ENCODE measurements at regions not wholly inside any gene's neighbourhood (a gene's known extent, or its start where the extent isn't known, plus 50 kb on each side); places are given as distances from the start of the nearest gene placed in this dataset.

- H3K9me3 ChIP-seq (ENCODE audit: low read length) = peaks cover 2% of the 10 kb centered on the region
- no peaks in the 10 kb centered on the region for H3K27me3 ChIP-seq (ENCODE audit: insufficient read depth, low read length)
- H3K36me3 ChIP-seq (ENCODE audit: insufficient read depth, low read length) = no peaks in the 10 kb centered on the region
- H3K4me1 ChIP-seq (ENCODE audit: insufficient read depth, low read length) = peaks cover 16% of the 10 kb centered on the region
- H3K4me3 ChIP-seq (ENCODE audit: low read length) = no peak overlapping the region
- no peak overlapping the region for H2AFZ ChIP-seq (ENCODE audit: low read depth, low read length)
Observed at GRCh38 chr3:193894121-193894863, 241.7 kb upstream of the HES1 start.

GRCh38 chr3:193895409-193895808 is 240.5 kb upstream of the HES1 start:
- no peak overlapping the region for H2AFZ ChIP-seq (ENCODE audit: low read depth, low read length)
- H3K4me3 ChIP-seq (ENCODE audit: low read length) = no peak overlapping the region
- no peaks in the 10 kb centered on the region for H3K27me3 ChIP-seq (ENCODE audit: insufficient read depth, low read length)
- peaks cover 16% of the 10 kb centered on the region for H3K4me1 ChIP-seq (ENCODE audit: insufficient read depth, low read length)
- no peaks in the 10 kb centered on the region for H3K9me3 ChIP-seq (ENCODE audit: low read length)
- no peaks in the 10 kb centered on the region for H3K36me3 ChIP-seq (ENCODE audit: insufficient read depth, low read length)

GRCh38 chr3:193896419-193896818 is 239.5 kb upstream of the HES1 start:
- Histone ChIP-seq H3K9me3 (ENCODE audit: low read length) (no peaks in the 10 kb centered on the region), H3K4me3 (ENCODE audit: low read length) (no peak overlapping the region), H3K27me3 (ENCODE audit: insufficient read depth, low read length) (no peaks in the 10 kb centered on the region), H2AFZ (ENCODE audit: low read depth, low read length) (no peak overlapping the region), H3K36me3 (ENCODE audit: insufficient read depth, low read length) (no peaks in the 10 kb centered on the region), H3K4me1 (ENCODE audit: insufficient read depth, low read length) (peaks cover 16% of the 10 kb centered on the region)

GRCh38 chr3:193897288-193897687 is 238.7 kb upstream of the HES1 start:
- H3K27me3 ChIP-seq (ENCODE audit: insufficient read depth, low read length) = no peaks in the 10 kb centered on the region
- no peaks in the 10 kb centered on the region for H3K36me3 ChIP-seq (ENCODE audit: insufficient read depth, low read length)
- H3K4me1 ChIP-seq (ENCODE audit: insufficient read depth, low read length) = peaks cover 22% of the 10 kb centered on the region
- H2AFZ ChIP-seq (ENCODE audit: low read depth, low read length) = no peak overlapping the region
- no peaks in the 10 kb centered on the region for H3K9me3 ChIP-seq (ENCODE audit: low read length)
- H3K4me3 ChIP-seq (ENCODE audit: low read length) = no peak overlapping the region

- Histone ChIP-seq H2AFZ (ENCODE audit: low read depth, low read length) (no peak overlapping the region), H3K36me3 (ENCODE audit: insufficient read depth, low read length) (no peaks in the 10 kb centered on the region), H3K4me3 (ENCODE audit: low read length) (no peak overlapping the region), H3K9me3 (ENCODE audit: low read length) (no peaks in the 10 kb centered on the region), H3K27me3 (ENCODE audit: insufficient read depth, low read length) (no peaks in the 10 kb centered on the region), H3K4me1 (ENCODE audit: insufficient read depth, low read length) (peaks cover 23% of the 10 kb centered on the region)
Observed at GRCh38 chr3:193897731-193898180, 238.2 kb upstream of the HES1 start.

- no peaks in the 10 kb centered on the region for H3K27me3 ChIP-seq (ENCODE audit: insufficient read depth, low read length)
- H3K36me3 ChIP-seq (ENCODE audit: insufficient read depth, low read length) = no peaks in the 10 kb centered on the region
- no peak overlapping the region for H2AFZ ChIP-seq (ENCODE audit: low read depth, low read length)
- H3K4me1 ChIP-seq (ENCODE audit: insufficient read depth, low read length) = peaks cover 35% of the 10 kb centered on the region
- no peaks in the 10 kb centered on the region for H3K9me3 ChIP-seq (ENCODE audit: low read length)
- no peak overlapping the region for H3K4me3 ChIP-seq (ENCODE audit: low read length)
Observed at GRCh38 chr3:193899001-193899400, 236.9 kb upstream of the HES1 start.

GRCh38 chr3:193901007-193901406 is 234.9 kb upstream of the HES1 start:
- no peak overlapping the region for H2AFZ ChIP-seq (ENCODE audit: low read depth, low read length)
- H3K4me3 ChIP-seq (ENCODE audit: low read length) = no peak overlapping the region
- no peaks in the 10 kb centered on the region for H3K36me3 ChIP-seq (ENCODE audit: insufficient read depth, low read length)
- no peaks in the 10 kb centered on the region for H3K9me3 ChIP-seq (ENCODE audit: low read length)
- H3K4me1 ChIP-seq (ENCODE audit: insufficient read depth, low read length) = peaks cover 35% of the 10 kb centered on the region
- no peaks in the 10 kb centered on the region for H3K27me3 ChIP-seq (ENCODE audit: insufficient read depth, low read length)

- Histone ChIP-seq H3K4me1 (ENCODE audit: insufficient read depth, low read length) (peaks cover 28% of the 10 kb centered on the region), H3K36me3 (ENCODE audit: insufficient read depth, low read length) (no peaks in the 10 kb centered on the region), H3K9me3 (ENCODE audit: low read length) (no peaks in the 10 kb centered on the region), H3K4me3 (ENCODE audit: low read length) (no peak overlapping the region), H2AFZ (ENCODE audit: low read depth, low read length) (no peak overlapping the region), H3K27me3 (ENCODE audit: insufficient read depth, low read length) (no peaks in the 10 kb centered on the region)
Observed at GRCh38 chr3:193902607-193903511, 233.1 kb upstream of the HES1 start.

- no peak overlapping the region for H2AFZ ChIP-seq (ENCODE audit: low read depth, low read length)
- H3K9me3 ChIP-seq (ENCODE audit: low read length) = no peaks in the 10 kb centered on the region
- peaks cover 25% of the 10 kb centered on the region for H3K4me1 ChIP-seq (ENCODE audit: insufficient read depth, low read length)
- no peaks in the 10 kb centered on the region for H3K27me3 ChIP-seq (ENCODE audit: insufficient read depth, low read length)
- no peaks in the 10 kb centered on the region for H3K36me3 ChIP-seq (ENCODE audit: insufficient read depth, low read length)
- H3K4me3 ChIP-seq (ENCODE audit: low read length) = no peak overlapping the region
Observed at GRCh38 chr3:193903512-193903817, 232.5 kb upstream of the HES1 start.

GRCh38 chr3:193903966-193904365 is 232.0 kb upstream of the HES1 start:
- Histone ChIP-seq H3K9me3 (ENCODE audit: low read length) (no peaks in the 10 kb centered on the region), H3K36me3 (ENCODE audit: insufficient read depth, low read length) (no peaks in the 10 kb centered on the region), H2AFZ (ENCODE audit: low read depth, low read length) (no peak overlapping the region), H3K4me1 (ENCODE audit: insufficient read depth, low read length) (peaks cover 25% of the 10 kb centered on the region), H3K4me3 (ENCODE audit: low read length) (no peak overlapping the region), H3K27me3 (ENCODE audit: insufficient read depth, low read length) (no peaks in the 10 kb centered on the region)

GRCh38 chr3:193905541-193906396 is 230.2 kb upstream of the HES1 start:
- Histone ChIP-seq H3K4me3 (ENCODE audit: low read length) (no peak overlapping the region), H2AFZ (ENCODE audit: low read depth, low read length) (no peak overlapping the region), H3K9me3 (ENCODE audit: low read length) (no peaks in the 10 kb centered on the region), H3K27me3 (ENCODE audit: insufficient read depth, low read length) (no peaks in the 10 kb centered on the region), H3K4me1 (ENCODE audit: insufficient read depth, low read length) (peaks cover 26% of the 10 kb centered on the region), H3K36me3 (ENCODE audit: insufficient read depth, low read length) (no peaks in the 10 kb centered on the region)

- no peaks in the 10 kb centered on the region for H3K27me3 ChIP-seq (ENCODE audit: insufficient read depth, low read length)
- H3K4me1 ChIP-seq (ENCODE audit: insufficient read depth, low read length) = peaks cover 32% of the 10 kb centered on the region
- H3K36me3 ChIP-seq (ENCODE audit: insufficient read depth, low read length) = no peaks in the 10 kb centered on the region
- H2AFZ ChIP-seq (ENCODE audit: low read depth, low read length) = no peak overlapping the region
- no peak overlapping the region for H3K4me3 ChIP-seq (ENCODE audit: low read length)
- H3K9me3 ChIP-seq (ENCODE audit: low read length) = no peaks in the 10 kb centered on the region
Observed at GRCh38 chr3:193906849-193907410, 229.0 kb upstream of the HES1 start.
